PC-3 (cell line): ENCODE measurements at regions not wholly inside any gene's neighbourhood (a gene's known extent, or its start where the extent isn't known, plus 50 kb on each side); places are given as distances from the start of the nearest gene placed in this dataset.

Source experiments
- EZH2 ChIP-seq: fragments of 300-600 bp; sonication (generic); IDR thresholded peaks from one replicate; pipeline ENCODE4 v1.6.1; 2017; ENCODE audit warnings: antibody characterized with exemption, mild to moderate bottlenecking, low read length; ENCODE audit not compliant: unreplicated experiment
- EZH2phosphoT487 ChIP-seq: fragments of 300-600 bp; sonication (generic); IDR thresholded peaks from 2 replicates; pipeline ENCODE4 v1.6.1; 2018; ENCODE audit warnings: mild to moderate bottlenecking, antibody characterized with exemption, low read length, borderline replicate concordance
- TF ChIP-seq, protein P1 (sequence below): fragments of 300-600 bp; sonication (generic); conservative IDR thresholded peaks from 2 replicates; pipeline ENCODE4 v1.5.1; 2017; ENCODE audit warnings: antibody characterized with exemption, low read depth, mild to moderate bottlenecking, low read length

DNA sequence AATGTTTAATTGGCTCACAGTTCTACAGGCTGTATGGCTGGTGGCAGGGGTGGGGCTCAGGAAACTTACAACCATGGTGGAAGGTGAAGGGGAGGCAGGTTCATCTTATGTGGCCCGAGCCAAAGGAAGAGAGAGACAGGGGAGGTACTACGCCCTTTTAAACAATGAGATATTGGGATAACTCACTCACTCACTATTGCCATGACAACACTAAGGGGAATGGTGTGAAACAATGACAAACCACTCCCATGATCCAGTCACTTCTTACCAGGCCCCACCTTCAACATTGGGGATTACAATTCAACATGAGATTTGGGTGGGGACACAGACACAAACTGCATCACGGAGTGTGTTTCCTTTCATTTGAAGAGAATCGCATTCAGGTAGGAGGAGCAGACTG is 220.9 kb downstream of the GADD45G start:
- TF ChIP-seq, protein P1, sequence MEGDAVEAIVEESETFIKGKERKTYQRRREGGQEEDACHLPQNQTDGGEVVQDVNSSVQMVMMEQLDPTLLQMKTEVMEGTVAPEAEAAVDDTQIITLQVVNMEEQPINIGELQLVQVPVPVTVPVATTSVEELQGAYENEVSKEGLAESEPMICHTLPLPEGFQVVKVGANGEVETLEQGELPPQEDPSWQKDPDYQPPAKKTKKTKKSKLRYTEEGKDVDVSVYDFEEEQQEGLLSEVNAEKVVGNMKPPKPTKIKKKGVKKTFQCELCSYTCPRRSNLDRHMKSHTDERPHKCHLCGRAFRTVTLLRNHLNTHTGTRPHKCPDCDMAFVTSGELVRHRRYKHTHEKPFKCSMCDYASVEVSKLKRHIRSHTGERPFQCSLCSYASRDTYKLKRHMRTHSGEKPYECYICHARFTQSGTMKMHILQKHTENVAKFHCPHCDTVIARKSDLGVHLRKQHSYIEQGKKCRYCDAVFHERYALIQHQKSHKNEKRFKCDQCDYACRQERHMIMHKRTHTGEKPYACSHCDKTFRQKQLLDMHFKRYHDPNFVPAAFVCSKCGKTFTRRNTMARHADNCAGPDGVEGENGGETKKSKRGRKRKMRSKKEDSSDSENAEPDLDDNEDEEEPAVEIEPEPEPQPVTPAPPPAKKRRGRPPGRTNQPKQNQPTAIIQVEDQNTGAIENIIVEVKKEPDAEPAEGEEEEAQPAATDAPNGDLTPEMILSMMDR, result no peak
- TF ChIP-seq EZH2phosphoT487 (no peak), EZH2 (no peak)
